GM18868 (cell line): ENCODE measurements at regions not wholly inside any gene's neighbourhood (a gene's known extent, or its start where the extent isn't known, plus 50 kb on each side); places are given as distances from the start of the nearest gene placed in this dataset.
A peak's percentile ranks its signal among the peaks of the same experiment; 100 is the strongest.

Source experiments
- ATAC-seq: cut with Tn5 transposase; IDR thresholded peaks from one replicate; pipeline ENCODE4 v1.9.1; 2021; ENCODE audit warnings: mild to moderate bottlenecking, moderate library complexity; ENCODE audit not compliant: unreplicated experiment

GRCh38 chr3:189498995-189499704 is 132.0 kb upstream of the TP63 start:
- no peak for ATAC-seq

GRCh38 chr3:189500299-189500698 is 130.9 kb upstream of the TP63 start:
- no peak for ATAC-seq

- ATAC-seq = no peak
Measured at GRCh38 chr3:189500798-189501495, 130.2 kb upstream of the TP63 start.

- no peak for ATAC-seq
Measured at GRCh38 chr3:189502256-189502655, 128.9 kb upstream of the TP63 start.

GRCh38 chr3:189502676-189503257 is 128.4 kb upstream of the TP63 start:
- ATAC-seq = no peak

GRCh38 chr3:189507856-189508255 is 123.3 kb upstream of the TP63 start:
- ATAC-seq = peak; percentile 51

- ATAC-seq = no peak
Measured at GRCh38 chr3:189508784-189509501, 122.2 kb upstream of the TP63 start.

GRCh38 chr3:189512039-189512438 is 119.2 kb upstream of the TP63 start:
- peak; percentile 84 for ATAC-seq

GRCh38 chr3:189512821-189513220 is 118.4 kb upstream of the TP63 start:
- no peak for ATAC-seq

GRCh38 chr3:189513281-189514117 is 117.7 kb upstream of the TP63 start:
- ATAC-seq = no peak

GRCh38 chr3:189516039-189516438 is 115.2 kb upstream of the TP63 start:
- ATAC-seq = no peak

GRCh38 chr3:189517981-189518380 is 113.2 kb upstream of the TP63 start:
- no peak for ATAC-seq

- ATAC-seq = no peak
Measured at GRCh38 chr3:189519458-189519857, 111.7 kb upstream of the TP63 start.

- peak; percentile 79 for ATAC-seq
Measured at GRCh38 chr3:189529468-189529867, 101.7 kb upstream of the TP63 start.

GRCh38 chr3:189529889-189530471 is 101.2 kb upstream of the TP63 start:
- ATAC-seq = peak; percentile 23

- no peak for ATAC-seq
Measured at GRCh38 chr3:189530822-189531221, 100.4 kb upstream of the TP63 start.

GRCh38 chr3:189531271-189531670 is 99.9 kb upstream of the TP63 start:
- no peak for ATAC-seq

GRCh38 chr3:189534531-189534930 is 96.7 kb upstream of the TP63 start:
- ATAC-seq = no peak

GRCh38 chr3:189537135-189537534 is 94.1 kb upstream of the TP63 start:
- ATAC-seq = no peak

- no peak for ATAC-seq
Measured at GRCh38 chr3:189547448-189547847, 83.7 kb upstream of the TP63 start.
